Renal cortex interstitium (tissue), 11 donors: ENCODE measurements at regions not wholly inside any gene's neighbourhood (a gene's known extent, or its start where the extent isn't known, plus 50 kb on each side); places are given as distances from the start of the nearest gene placed in this dataset.

Source experiments
- DNase-seq, 11 donors: peaks; one replicate each; pipeline ENCODE4 v3.0.0-alpha.2; 2013; ENCODE audit warnings: low read depth in 9 of 11, low spot score in 4 of 11; ENCODE audit errors: extremely low read depth in 1 of 11

DNA sequence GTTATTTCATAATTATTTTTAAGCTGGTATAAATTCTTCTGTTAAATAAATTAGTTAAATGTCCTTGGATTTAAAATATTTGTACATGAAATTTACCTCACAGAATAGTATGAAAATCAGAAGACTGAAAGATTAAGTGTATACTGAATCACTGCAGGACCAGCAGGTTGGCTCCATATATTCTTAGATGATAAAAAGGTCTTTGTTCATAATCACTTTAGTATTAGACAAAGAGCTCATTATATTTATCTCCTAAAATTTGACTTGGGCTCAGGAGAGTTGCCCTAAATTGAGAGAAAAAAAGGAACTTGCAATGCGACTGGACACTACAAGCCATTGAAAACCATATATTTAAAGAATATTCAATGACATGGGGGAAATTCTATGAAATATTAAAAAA, 766.4 kb upstream of the CITED2 start:
- DNase-seq = no peak

- no peak for DNase-seq
These were observed 764.0 kb upstream of the CITED2 start for GRCh38 chr6:140138311-140139010.

GRCh38 chr6:140134224-140134623, 759.8 kb upstream of the CITED2 start:
- no peak for DNase-seq

GRCh38 chr6:140130074-140130473, 755.6 kb upstream of the CITED2 start:
- DNase-seq = no peak

- no peak for DNase-seq
These were observed 750.0 kb upstream of the CITED2 start for GRCh38 chr6:140124498-140124897.

GRCh38 chr6:140108167-140108566, 733.7 kb upstream of the CITED2 start:
- no peak for DNase-seq

GRCh38 chr6:140107216-140107615, 732.8 kb upstream of the CITED2 start:
- DNase-seq = no peak

DNA sequence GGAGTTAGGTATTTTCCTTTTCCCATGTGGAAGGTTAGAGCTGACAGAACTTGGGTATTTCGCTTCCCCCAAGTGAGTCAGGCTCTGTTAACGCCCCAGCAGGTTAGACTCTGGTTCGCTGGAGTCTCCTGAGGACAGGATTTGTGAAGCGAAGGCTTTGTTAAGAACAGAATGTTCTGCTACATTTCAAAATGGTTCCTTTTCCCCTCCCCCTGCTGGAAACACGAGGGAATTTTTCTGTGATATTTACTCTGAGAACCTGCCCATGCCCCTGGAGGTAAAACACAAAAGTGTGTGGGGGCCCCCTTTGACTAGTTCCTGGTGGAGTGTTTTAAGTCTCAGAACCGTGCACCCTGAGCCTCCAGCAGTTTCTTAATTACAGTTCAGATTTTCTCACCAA, 731.4 kb upstream of the CITED2 start:
- peak in 3 of 11 donors; percentile 6 to 13 (median 12) for DNase-seq

DNA sequence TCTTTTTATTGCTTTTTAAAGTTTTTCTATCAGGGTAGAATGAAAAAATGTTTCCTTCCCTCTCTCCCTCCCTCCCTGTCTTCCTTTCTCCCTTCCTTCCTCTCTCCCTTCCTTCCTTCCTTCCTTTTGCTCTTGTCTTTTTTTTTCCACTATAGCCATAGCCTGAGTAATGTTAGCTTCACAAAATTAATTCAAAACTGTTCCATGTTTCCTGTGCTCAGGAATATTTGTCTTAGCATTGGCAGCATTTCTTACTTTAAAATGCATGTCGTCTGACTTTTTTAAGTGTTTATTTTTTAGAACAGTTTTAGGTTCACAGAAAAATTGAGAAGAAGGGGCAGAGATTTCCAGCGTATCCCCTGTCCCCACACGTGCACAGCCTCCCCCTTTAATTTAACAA, 730.8 kb upstream of the CITED2 start:
- no peak for DNase-seq

DNA sequence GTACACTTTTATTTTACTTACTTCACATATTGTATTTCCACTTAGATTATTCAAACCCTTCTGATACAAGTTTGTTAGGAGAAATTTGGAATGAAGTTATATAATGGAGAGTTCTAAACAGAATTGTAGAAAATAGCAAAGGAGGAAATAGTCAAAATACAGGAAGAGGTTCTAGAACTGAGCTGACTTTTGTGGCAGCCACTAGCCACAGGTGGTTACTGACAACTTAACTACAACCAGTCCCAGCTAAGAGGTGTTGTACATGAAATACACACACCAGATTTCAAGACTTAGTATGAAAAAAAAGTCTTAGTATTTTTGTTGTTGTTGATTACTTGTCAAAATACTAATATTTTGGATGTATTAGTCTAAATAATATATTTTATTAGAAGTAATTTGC, 727.4 kb upstream of the CITED2 start:
- DNase-seq = no peak

DNA sequence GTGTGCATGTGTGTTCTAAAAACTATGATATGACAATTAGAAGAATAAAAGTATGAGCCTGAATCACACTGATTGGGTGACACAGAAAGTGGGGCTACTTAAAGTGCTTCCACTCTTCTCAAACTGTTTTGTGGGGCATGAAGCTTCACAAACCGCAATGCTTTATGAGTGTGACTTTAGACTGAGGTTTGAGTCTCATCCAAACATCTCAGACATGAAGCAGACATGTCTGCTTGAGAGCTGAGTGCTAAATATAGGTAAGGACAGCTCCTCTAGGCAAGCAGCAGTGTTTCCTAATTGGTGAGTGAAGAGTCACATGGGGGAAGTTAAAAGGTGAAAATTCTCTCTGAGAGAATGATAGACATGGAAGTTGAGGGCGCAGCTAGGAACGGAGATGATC, 726.9 kb upstream of the CITED2 start:
- DNase-seq = no peak

- no peak for DNase-seq
These were observed 721.1 kb upstream of the CITED2 start for GRCh38 chr6:140095532-140095931.

DNA sequence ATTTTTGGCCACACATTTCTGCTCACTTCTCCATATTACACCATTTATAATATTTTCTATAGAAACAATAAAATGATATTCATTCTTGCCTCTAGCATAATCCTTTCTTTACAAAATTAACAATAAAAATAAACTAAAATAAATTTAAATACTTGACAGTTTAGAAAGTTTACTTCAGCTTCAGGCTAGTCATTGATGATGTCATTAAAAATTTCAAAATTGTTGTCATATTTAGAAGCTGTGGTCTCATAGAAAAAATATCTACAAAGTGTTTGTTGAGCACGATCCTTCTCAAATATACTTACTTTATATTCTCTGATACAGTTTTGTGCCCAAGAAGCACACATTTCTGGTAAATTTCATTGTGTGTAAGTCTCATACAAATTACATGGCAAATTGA, 717.4 kb upstream of the CITED2 start:
- DNase-seq = no peak

GRCh38 chr6:140090871-140091270, 716.4 kb upstream of the CITED2 start:
- DNase-seq = no peak

DNA sequence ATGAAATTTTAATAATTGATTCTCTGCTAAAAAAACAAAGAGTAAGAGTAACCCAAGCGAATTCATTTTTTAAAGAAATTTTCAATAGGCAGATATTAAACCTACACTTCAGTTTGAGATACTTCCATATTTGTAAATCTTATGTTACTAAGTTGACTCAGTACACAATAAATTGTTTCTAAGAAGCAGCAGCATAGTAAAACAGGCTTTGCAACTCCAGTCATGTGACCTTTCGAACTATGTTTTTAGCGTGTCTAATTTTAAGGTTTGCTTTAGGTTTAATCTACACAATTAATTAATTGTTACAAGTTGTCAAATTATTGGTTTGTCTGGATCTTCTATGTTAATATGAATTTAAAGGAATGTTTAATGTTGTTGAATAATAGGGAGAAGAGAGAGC, 708.9 kb upstream of the CITED2 start:
- DNase-seq = no peak

- DNase-seq = no peak
These were observed 708.4 kb upstream of the CITED2 start for GRCh38 chr6:140082867-140083297.

- DNase-seq = no peak
These were observed 704.9 kb upstream of the CITED2 start for GRCh38 chr6:140079328-140079727.

DNA sequence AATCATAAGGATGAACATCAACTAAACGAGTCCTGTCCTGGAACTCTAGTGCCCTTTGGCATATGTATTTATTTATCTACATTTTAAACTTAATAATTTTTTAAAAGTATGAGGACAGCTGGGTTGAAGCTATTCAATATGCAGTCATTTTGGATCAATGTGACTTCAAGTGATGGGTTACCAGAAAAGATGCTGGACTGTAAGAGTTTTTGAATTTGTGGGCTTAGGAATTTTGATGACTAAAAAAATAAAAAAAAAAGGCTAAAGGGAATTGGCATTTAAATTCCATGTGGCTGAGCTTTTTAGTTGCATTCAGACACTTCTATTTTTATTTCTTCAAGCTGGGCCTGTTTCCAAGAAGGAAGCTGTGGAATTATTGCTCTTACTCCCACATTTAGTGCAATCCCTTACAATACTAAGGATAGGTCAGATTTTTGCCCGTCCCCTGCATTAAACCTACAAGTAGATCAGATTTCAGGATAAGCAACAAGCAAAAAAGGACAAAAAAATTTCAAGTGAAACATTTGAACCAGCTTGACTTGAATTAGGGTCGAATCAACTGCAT, 704.2 kb upstream of the CITED2 start:
- DNase-seq = peak in 8 of 11 donors; percentile 24 to 67 (median 54)

GRCh38 chr6:140077827-140078560, 703.5 kb upstream of the CITED2 start:
- DNase-seq = no peak

DNA sequence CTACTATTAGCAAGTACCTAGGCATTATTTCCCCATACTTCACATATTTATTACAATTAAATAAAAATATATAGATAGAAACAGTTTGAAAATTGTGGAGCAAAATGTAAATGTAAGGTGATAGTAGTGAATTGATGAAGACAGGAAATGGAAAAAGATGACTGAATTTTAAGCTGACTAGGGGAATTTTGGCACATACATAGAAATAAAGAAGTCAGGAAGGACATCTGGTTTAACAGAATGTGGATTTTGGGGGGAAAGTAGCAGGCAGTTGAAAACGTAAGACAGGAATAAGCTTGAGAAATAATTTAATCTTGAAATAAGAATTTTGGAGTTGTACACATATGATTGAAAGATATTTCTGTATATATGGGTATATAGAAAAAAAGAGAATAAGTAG, 701.7 kb upstream of the CITED2 start:
- DNase-seq = no peak
